PC-9 (cell line): ENCODE measurements at regions not wholly inside any gene's neighbourhood (a gene's known extent, or its start where the extent isn't known, plus 50 kb on each side); places are given as distances from the start of the nearest gene placed in this dataset.

Experiments
- EZH2 ChIP-seq: fragments of 200-600 bp; sonication (generic); IDR thresholded peaks from 2 replicates; pipeline ENCODE4 v1.8.0; 2017; ENCODE audit warnings: antibody characterized with exemption, low read depth
- TF ChIP-seq, protein P1 (sequence below): fragments of 200-600 bp; sonication (generic); conservative IDR thresholded peaks from 2 replicates; pipeline ENCODE4 v1.6.1; 2017; ENCODE audit warnings: mixed run types, antibody characterized with exemption, mild to moderate bottlenecking, moderate library complexity

DNA sequence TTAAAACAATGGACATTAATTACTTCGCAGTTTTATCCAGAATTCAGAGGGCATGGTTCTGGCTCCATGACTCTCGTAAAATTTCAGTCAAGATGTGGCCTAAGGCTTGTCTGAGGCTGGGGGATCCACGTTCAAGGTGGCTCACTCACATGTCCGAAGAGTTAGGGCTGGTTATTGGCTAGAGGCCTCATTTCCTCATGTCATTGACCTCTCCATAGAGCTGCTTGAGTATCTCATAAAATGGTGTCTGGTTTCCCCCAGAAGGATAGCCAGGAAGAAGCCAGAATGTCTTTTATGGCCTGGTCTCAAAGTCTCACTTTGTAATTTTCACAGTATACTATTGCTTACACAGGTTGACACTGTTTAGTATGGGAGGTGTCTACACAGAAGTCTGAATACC is 67.3 kb upstream of the DCBLD2 start:
- TF ChIP-seq EZH2 = no peak
- TF ChIP-seq, protein P1, sequence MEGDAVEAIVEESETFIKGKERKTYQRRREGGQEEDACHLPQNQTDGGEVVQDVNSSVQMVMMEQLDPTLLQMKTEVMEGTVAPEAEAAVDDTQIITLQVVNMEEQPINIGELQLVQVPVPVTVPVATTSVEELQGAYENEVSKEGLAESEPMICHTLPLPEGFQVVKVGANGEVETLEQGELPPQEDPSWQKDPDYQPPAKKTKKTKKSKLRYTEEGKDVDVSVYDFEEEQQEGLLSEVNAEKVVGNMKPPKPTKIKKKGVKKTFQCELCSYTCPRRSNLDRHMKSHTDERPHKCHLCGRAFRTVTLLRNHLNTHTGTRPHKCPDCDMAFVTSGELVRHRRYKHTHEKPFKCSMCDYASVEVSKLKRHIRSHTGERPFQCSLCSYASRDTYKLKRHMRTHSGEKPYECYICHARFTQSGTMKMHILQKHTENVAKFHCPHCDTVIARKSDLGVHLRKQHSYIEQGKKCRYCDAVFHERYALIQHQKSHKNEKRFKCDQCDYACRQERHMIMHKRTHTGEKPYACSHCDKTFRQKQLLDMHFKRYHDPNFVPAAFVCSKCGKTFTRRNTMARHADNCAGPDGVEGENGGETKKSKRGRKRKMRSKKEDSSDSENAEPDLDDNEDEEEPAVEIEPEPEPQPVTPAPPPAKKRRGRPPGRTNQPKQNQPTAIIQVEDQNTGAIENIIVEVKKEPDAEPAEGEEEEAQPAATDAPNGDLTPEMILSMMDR = no peak
